ENCODE measurements at regions not wholly inside any gene's neighbourhood (a gene's known extent, or its start where the extent isn't known, plus 50 kb on each side); places are given as distances from the start of the nearest gene placed in this dataset.

DNA sequence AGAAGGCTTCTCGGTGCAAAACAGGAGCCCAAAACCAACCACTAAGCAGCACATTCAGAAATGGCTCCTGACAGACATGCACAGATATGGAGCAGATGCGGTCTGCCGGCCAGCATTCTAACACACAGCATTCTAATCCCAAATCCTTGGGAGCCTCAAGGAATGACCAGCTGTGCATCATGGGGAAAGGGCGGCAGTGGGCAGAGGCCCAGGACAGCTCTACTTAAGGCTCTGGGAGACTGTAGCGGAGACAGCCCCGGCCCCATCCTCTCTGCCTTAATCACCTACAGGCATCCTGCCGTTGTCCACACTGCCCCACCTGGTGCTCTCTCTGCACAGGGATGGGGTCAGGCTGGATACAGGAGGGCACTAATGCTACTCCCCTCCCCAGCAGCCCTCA, 1016.0 kb downstream of the UQCRFS1 start:
- no peak overlapping the region for H2AFZ ChIP-seq
- H3K4me3 ChIP-seq: no peak overlapping the region
- peaks cover 72% of the 10 kb centered on the region for H3K27me3 ChIP-seq (ENCODE audit: insufficient read depth, low read depth)
- no peaks in the 10 kb centered on the region for H3K9me3 ChIP-seq (ENCODE audit: insufficient read depth, low read depth)
- intact Hi-C loops (cut with micrococcal nuclease; ENCODE audit: unreplicated experiment): no loop called here
- ChIA-PET POLR2A (ENCODE audit: unreplicated experiment) (no interaction called here), CTCF (no interaction called here)
- TF ChIP-seq, protein P1, sequence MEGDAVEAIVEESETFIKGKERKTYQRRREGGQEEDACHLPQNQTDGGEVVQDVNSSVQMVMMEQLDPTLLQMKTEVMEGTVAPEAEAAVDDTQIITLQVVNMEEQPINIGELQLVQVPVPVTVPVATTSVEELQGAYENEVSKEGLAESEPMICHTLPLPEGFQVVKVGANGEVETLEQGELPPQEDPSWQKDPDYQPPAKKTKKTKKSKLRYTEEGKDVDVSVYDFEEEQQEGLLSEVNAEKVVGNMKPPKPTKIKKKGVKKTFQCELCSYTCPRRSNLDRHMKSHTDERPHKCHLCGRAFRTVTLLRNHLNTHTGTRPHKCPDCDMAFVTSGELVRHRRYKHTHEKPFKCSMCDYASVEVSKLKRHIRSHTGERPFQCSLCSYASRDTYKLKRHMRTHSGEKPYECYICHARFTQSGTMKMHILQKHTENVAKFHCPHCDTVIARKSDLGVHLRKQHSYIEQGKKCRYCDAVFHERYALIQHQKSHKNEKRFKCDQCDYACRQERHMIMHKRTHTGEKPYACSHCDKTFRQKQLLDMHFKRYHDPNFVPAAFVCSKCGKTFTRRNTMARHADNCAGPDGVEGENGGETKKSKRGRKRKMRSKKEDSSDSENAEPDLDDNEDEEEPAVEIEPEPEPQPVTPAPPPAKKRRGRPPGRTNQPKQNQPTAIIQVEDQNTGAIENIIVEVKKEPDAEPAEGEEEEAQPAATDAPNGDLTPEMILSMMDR (conservative IDR thresholded peaks at IDR 0.05): no peak
- no peak for TF ChIP-seq EZH2 (IDR thresholded peaks at IDR 0.05; ENCODE audit: low read depth)
- H3K27ac ChIP-seq: no peak overlapping the region
- no peaks in the 10 kb centered on the region for H3K79me2 ChIP-seq (ENCODE audit: low read depth)
- BruUV-seq (replicated peaks): no TSS peak
- H3K4me2 ChIP-seq: no peak overlapping the region
- H3K4me1 ChIP-seq (replicated peaks; ENCODE audit: insufficient read depth): no peaks in the 10 kb centered on the region
- no peaks in the 10 kb centered on the region for H3K9me2 ChIP-seq (ENCODE audit: insufficient read depth)
- no peaks in the 10 kb centered on the region for H3K36me3 ChIP-seq (ENCODE audit: low read depth)
- no peaks in the 10 kb centered on the region for H4K20me1 ChIP-seq (ENCODE audit: insufficient read depth)
- DNase-seq: no peak
- H3F3A ChIP-seq (ENCODE audit: insufficient read depth, low read depth): no peaks in the 10 kb centered on the region

DNA sequence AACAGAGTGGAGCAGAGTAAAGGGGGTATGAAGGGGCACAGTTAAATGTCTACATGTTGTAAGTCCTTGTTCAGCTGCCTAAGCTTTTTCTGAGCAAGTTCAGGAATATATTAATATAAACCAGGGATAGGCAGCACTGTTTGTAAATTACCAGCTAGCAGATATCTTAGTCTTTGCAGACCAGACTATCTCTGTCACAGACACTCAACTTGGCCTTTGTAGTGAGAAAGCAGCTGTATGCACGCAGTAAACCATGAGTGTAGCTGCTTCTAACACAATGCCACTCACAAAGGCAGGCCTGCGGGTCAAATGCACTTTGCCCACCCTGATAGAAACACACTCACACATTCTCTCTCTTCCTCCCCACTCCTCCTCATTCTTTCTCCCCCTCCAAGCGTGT, 1016.9 kb downstream of the UQCRFS1 start:
- BruUV-seq (replicated peaks): no TSS peak
- TF ChIP-seq EZH2 (IDR thresholded peaks at IDR 0.05; ENCODE audit: low read depth): no peak
- TF ChIP-seq, protein P1 (conservative IDR thresholded peaks at IDR 0.05): no peak
- Histone ChIP-seq H3K79me2 (ENCODE audit: low read depth) (no peaks in the 10 kb centered on the region), H3F3A (ENCODE audit: insufficient read depth, low read depth) (no peaks in the 10 kb centered on the region), H3K36me3 (ENCODE audit: low read depth) (no peaks in the 10 kb centered on the region), H4K20me1 (ENCODE audit: insufficient read depth) (no peaks in the 10 kb centered on the region), H2AFZ (no peak overlapping the region), H3K9me3 (ENCODE audit: insufficient read depth, low read depth) (no peaks in the 10 kb centered on the region), H3K4me3 (no peak overlapping the region), H3K27me3 (ENCODE audit: insufficient read depth, low read depth) (peaks cover 72% of the 10 kb centered on the region), H3K27ac (no peak overlapping the region), H3K4me2 (no peak overlapping the region), H3K4me1 (replicated peaks; ENCODE audit: insufficient read depth) (no peaks in the 10 kb centered on the region), H3K9me2 (ENCODE audit: insufficient read depth) (no peaks in the 10 kb centered on the region)
- CTCF ChIA-PET: no interaction called here
- POLR2A ChIA-PET (ENCODE audit: unreplicated experiment): no interaction called here
- no peak for DNase-seq
- intact Hi-C loops (cut with micrococcal nuclease; ENCODE audit: unreplicated experiment): no loop called here

DNA sequence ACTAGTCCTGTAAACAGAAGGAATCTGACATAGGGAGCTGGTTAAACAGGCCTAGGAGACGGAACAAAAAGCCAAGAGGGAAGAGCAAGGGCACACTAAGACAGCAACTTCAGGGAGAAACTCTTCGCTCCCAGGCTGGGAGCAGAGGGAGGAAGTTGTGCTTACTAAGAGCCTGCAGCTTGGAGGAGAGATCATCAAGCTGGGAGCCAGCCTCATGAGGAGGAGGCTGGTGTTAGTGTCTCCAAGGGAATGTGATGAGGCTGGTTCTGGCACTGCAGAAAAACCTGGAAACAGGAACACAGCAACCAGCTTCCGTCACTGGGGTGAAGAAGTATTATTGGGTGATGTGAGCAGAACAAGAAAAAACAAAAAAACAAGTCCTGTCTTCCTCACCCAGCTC, 1027.3 kb downstream of the UQCRFS1 start:
- H3K4me2 ChIP-seq: no peak overlapping the region
- no peaks in the 10 kb centered on the region for H3K36me3 ChIP-seq (ENCODE audit: low read depth)
- H3K4me1 ChIP-seq (replicated peaks; ENCODE audit: insufficient read depth): no peaks in the 10 kb centered on the region
- no peak overlapping the region for H2AFZ ChIP-seq
- ChIA-PET CTCF (no interaction called here), POLR2A (ENCODE audit: unreplicated experiment) (no interaction called here)
- H3K79me2 ChIP-seq (ENCODE audit: low read depth): no peaks in the 10 kb centered on the region
- no peaks in the 10 kb centered on the region for H3K9me2 ChIP-seq (ENCODE audit: insufficient read depth)
- H4K20me1 ChIP-seq (ENCODE audit: insufficient read depth): no peaks in the 10 kb centered on the region
- intact Hi-C loops (cut with micrococcal nuclease; ENCODE audit: unreplicated experiment): no loop called here
- no peak for TF ChIP-seq EZH2 (IDR thresholded peaks at IDR 0.05; ENCODE audit: low read depth)
- TF ChIP-seq, protein P1 (conservative IDR thresholded peaks at IDR 0.05): no peak
- no peaks in the 10 kb centered on the region for H3K9me3 ChIP-seq (ENCODE audit: insufficient read depth, low read depth)
- no peak overlapping the region for H3K4me3 ChIP-seq
- no peak for DNase-seq
- no peaks in the 10 kb centered on the region for H3F3A ChIP-seq (ENCODE audit: insufficient read depth, low read depth)
- H3K27ac ChIP-seq: no peak overlapping the region
- no TSS peak for BruUV-seq (replicated peaks)
- H3K27me3 ChIP-seq (ENCODE audit: insufficient read depth, low read depth): no peaks in the 10 kb centered on the region

Measured in PC-9 (cell line).